Hematopoietic multipotent progenitor cell (in vitro differentiated cells): ENCODE measurements at regions not wholly inside any gene's neighbourhood (a gene's known extent, or its start where the extent isn't known, plus 50 kb on each side); places are given as distances from the start of the nearest gene placed in this dataset.
"Not testable (repeated sequence)": the region's sequence is repeated elsewhere in the genome, so short reads cannot be mapped to it uniquely, and the experiment has no call there.

Experiments used
- DNase-seq, 3 donors: peaks; one replicate each; pipeline ENCODE4 v3.0.0-alpha.2; 2011 to 2015; ENCODE audit warnings: low read depth in 2 of 3, low spot score in 2 of 3

DNA sequence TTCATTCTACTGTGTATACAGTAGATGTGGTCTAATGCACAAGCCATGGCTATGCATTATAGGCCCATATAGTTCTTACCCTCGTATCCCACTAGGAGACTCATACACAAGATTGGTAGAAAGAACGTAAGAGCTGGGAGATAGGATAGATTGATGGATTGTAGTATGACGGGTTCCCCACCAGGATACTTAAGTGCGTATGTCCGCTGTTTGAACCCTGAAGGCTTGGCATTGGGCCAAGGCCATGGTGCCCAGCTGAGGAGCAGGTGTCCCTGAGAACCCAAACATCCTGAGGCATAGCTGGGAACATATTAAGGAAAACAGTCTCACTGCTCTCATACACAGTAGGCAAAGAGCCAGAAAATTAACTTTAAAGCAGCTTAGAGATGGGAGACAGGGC lies 617.5 kb upstream of the KLF12 start:
- DNase-seq: no peak

DNA sequence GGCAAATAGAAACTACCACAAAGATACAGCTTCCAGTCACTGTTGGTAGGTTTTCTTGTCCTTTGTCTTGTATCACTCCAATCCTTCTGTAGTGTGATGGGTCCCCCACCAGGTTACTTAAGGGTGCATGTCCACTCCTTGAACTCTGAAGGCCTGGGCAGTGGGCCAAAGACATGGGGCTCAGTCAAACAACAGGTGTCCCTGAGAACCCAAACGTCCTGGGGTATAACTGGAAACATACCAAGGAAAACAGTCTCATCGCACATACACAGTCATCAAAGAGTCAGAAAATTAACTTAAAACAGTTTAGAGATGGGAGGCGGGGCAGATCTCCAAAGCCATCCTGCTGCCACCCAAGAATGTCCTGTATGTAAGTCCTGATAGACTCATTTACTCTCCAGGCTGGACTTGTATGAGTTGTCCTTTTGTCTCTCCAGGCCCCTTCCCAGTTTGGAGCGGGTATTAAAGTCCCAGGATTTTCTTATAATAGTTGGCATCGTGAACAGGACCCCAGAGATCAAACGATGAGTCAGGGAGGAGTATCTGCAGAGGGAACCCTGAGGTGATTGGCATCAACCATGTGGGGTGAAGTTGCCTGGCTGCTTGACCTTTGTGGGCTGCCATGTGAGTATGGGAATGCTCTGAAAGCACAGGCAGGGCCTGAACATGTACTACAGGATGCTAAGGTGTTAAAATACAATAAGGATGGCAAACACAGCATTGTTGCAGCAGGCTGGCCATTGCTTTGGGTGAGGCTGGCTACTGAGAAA lies 613.2 kb upstream of the KLF12 start:
- DNase-seq: no peak

DNA sequence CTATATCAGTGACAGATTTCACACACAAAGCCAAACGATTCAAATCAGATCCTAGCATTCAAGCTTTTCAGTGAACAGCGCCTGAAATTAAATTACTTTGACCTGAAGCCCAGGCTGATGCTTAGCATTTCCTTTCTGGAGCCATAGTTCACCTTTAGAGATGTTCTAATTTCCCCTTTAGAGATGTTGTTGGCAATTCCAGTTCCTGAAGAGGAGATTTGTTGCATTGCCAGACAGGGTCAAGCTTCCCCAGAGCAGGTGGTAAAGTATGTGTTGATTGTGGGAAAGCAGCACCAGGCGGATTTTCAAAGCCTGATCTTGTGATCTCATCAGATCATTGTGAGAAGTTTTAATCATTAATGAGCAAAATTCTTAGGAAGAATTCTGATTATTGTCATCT lies 609.8 kb upstream of the KLF12 start:
- DNase-seq: no peak

DNA sequence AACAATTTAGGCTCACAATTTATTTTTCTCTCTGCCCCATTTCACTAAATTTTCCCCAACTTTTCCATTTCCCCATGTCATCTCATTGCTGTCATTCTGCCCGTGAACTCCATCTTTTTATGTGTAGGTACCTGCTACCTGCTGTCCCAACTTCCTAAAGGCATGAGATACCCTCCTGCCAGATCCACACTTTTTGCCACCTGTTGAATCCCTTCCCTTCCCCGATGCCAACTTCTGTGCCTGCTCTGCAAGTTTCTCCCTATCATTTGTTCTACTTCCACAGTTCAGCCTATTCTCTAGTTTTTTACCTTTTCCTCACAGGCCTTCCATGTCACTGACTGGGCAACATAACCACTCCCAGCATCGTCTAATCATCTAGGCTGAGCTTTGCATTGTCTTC lies 607.5 kb upstream of the KLF12 start:
- no peak for DNase-seq

DNA sequence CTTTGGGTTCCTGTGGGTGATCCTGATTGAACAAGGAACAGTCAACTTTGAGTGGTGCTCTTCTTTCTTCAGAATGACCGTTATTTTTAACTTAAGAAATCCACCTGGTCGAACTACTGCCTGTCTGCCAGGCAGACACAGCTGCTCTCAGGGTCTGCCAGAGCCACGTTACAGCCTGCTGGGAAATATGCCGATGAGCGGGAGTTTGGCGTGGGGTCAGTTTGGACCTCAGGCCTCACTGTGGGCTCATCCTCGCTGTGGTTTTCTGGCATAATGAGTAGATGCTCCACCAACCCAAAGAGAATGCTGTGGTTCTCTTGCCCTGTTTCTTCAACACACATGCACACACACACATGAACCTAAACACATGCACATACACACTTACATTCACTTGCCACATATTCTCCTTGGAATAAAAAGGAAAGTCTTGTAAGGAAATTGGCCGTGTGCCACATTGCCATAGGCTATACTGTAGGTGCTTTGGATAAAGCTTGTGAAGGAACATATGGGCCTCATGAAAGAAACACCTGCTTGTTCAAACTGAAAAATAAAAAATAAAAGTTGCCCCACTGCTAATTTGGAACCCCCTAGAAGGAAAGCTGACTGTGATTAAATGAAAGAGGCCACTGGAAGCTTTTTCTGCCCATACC lies 598.7 kb upstream of the KLF12 start:
- DNase-seq: no peak

DNA sequence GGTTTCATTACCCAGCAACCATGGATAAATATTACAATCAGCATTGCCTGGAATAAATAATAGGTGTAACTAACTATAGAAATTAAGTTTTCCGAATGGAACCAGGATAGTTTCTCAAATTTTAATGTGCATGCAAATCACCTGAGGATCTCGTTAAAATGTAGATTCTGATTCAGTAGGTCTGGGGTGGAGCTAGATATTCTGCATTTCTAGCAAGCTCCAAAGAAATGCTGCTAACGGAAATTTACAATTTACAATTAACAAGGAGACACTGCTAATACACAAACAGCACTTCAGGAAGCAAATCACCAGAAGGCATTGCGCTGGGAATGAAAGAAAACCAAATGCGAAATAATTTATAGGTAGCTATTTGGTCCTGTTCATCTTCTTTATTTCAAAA lies 597.5 kb upstream of the KLF12 start:
- DNase-seq: no peak

DNA sequence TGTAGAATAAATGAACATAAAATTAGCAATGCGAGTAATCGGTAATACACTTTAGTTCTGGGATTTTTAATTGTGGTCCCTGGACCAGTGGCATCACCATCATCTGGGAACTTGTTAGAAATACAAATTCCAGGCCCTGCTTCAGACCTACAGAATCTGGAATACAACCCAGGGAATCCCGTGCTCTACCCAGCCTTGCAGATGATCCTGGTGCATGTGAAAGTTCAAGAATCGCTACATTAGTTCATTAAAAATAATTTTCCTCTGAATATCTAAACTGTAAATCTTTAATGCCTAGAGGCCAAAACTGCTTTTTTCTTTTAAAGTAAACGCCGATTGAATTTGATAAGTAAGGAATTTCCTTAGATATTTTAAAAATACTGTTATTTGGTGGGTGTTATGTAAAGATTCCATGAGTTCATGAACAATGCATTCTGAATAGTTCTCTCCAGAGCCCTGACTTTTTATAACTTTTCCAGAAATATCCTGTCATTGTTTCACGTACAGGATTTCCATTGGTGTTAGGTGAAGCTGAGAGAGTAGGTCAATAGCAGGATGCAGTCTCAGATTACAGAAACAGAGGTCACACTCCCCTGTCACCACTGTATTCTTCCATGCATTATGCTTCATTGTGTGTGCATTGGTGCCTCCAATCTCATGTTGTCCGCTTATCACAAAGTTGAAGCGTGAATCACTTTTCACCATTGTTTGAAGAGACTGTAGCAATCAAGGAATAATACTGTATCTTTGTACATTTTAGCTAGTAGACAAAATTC lies 596.5 kb upstream of the KLF12 start:
- DNase-seq: no peak

DNA sequence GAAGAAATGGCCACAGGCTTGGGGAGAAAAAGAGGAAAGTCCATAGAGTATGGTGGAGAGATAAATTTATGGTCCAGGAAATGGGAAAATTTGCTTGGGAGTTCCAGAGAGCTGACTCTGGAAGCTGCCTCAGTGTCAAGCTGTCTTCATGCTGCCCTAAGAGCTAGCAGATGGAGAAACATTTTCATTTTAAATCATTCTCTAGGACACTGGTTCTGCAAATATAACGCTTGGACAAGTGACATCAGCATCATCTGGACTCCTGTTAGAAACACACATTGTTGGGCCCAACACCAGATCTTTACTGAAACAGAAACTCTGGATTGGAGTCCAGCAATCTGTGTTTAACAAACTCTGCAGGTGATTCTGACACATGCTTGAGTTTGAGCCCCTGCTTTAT lies 592.0 kb upstream of the KLF12 start:
- no peak for DNase-seq

DNA sequence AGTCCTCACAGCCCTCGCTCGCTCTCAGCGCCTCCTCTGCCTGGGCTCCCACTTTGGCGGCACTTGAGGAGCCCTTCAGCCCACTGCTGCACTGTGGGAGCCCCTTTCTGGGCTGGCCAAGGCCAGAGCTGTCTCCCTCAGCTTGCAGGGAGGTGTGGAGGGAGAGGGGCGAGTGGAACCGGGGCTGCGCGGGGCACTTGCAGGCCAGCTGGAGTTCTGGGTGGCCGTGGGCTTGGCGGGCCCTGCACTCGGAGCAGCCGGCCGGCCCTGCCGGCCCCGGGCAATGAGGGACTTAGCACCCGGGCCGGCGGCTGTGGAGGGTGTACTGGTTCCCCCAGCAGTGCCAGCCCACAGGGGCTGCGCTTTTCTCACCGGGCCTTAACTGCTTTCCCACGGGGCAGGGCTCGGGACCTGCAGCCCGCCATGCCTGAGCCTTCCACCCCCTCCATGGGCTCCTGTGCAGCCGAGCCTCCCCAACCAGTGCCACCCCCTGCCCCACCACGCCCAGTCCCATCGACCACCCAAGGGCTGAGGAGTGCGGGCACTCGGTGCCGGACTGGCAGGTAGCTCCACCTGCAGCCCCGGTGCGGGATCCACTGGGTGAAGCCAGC lies 584.1 kb upstream of the KLF12 start:
- not testable (repeated sequence) for DNase-seq

DNA sequence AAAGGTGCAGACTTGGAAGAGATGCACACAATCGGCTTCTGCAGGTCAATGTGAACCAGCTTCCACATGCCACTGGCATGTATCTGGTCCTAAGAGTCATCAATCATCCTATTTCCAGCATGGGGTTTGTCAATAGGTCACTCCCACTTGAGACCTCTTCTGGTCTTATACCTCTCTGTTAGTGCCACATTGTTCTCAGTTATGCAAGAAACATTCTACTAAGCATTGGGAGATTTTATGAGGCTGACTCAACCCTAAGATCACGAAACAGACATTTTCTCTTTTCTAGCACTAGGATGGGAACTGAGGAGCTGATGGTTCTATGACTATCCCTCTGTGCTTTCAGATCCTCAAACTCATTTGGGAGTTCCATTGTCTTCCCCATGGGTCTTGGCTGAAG lies 581.5 kb upstream of the KLF12 start:
- no peak for DNase-seq

DNA sequence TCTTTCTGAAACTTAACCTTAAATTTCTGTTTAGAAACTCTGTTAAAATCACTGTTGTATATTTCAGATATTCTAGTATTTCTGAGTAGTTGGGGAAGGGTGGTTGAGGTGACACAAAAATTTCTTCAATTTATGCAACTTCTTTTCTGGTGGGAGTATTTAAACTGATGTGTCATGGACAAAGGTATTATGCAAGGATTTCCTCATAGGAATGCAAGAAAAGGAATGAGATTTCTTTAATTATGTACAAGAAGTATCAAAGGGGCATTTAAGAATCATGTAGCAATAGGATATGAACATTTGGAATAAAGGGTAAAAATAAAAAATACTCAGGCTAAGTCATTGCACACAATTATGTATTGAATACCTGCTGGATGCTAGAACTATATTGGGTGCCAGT lies 575.8 kb upstream of the KLF12 start:
- DNase-seq: no peak

DNA sequence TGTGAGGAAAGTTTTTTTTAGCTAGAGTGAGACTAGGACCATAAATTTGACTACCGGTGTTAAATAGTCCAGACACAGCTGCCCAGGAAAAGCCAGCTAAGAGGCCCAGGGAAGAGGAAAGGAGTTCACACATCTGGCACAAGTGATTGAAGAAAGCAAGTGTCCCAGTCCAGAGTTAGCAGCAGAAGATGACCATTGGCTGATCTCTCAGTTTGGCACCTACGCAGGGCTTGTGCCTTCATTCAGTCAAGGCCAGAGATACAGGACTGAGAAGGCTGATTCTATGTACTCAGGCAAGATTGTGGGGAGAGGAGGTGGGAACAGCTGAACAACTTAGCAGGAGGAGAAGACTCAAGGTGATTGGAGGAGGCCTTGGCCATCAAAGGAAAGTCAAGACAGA lies 575.0 kb upstream of the KLF12 start:
- no peak for DNase-seq

DNA sequence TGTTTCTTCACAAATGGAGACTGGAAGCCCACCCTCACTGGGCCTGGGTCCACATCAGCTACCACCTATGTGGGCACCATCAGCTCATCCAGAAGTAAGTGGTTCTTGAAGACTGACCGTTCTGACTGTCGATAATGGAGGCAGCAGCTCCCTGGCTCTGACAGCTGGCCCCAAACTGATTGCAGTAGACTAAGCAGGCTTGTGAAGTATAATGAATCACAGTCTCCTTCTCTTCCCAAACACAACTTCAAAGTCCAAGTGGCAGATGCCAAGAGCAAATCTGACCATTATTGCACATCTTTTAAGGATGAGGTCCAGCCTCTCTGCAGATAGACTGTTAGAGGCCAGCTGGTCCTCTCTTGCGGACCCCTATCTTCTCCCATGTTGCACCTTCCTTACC lies 574.4 kb upstream of the KLF12 start:
- DNase-seq: no peak

DNA sequence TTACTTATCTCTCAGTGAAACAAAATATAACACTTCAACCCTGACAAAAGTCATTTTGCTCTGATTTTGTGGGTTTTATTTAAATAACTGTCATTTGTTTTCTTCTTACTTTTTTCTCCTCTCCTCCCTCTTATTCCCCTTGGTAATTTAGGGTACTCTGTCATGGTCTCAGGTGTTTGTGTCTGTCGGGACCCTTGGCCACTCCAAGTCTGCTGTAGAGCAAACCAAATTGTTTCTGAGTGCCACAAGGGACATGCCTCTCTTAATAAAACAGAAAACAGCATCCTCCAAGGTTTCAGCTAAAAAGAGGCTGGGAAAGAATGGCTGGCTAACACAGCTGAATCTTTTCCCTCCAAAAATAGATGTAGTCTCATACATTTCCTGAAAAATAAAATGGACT lies 573.1 kb upstream of the KLF12 start:
- DNase-seq: no peak

DNA sequence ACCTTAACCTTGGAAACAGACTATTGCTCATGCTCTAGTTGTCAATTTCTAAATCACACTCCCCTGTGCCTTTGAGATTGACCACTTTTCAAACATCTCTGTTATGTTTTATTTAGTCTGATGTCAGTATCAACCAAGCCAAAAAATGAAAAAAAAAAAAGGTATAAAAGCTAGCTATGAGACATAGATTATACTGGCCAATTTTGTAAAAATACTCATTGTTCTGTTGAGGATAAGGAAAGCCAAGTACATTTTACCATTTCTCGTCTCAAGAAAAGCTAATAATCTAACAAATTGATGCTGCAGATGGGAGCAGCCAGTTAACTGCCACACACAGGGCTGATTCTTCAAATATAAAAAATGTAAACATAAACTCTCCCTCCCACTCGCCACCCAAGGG lies 572.6 kb upstream of the KLF12 start:
- no peak for DNase-seq

DNA sequence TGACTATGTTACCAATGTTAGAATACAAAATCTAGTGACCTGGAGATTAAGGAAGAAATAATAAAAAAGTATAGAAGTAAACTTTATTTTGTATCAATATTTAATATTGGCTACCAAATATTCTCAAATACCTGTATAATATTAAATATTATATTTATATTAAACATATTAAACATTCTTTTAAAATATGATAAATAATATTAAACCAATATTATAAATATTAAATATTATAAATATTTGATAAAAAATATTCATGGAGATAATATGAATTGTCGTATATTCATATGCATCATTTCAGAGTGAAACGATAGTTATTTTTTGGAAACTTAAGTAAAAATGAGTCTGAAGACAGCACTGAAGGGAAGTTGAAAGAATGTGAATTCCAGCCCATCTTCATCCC lies 571.2 kb upstream of the KLF12 start:
- DNase-seq: no peak

DNA sequence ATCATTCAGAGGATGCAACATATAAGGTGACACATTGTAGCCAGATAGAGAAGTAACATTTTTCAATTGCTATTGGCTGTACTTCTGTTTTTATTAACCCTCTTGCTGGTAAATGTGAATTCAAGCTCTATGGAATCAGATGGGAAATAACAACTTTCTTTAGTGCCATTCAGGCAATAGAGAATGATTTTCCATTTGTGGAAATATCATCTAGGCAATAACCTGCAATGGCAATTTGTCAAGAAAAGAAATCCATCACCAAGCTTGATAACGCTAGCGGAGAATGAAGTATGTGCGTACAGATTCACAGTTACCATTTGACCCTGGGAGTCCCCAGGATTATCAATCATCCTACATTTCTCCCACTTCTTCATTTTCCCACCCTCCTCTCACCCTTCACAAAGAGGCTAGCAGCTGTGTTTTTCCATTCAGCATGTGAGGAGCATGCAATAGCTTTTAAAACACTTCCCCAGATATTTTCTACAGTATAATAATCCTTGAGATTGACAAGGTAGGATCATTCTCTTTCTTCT lies 569.7 kb upstream of the KLF12 start:
- no peak for DNase-seq

DNA sequence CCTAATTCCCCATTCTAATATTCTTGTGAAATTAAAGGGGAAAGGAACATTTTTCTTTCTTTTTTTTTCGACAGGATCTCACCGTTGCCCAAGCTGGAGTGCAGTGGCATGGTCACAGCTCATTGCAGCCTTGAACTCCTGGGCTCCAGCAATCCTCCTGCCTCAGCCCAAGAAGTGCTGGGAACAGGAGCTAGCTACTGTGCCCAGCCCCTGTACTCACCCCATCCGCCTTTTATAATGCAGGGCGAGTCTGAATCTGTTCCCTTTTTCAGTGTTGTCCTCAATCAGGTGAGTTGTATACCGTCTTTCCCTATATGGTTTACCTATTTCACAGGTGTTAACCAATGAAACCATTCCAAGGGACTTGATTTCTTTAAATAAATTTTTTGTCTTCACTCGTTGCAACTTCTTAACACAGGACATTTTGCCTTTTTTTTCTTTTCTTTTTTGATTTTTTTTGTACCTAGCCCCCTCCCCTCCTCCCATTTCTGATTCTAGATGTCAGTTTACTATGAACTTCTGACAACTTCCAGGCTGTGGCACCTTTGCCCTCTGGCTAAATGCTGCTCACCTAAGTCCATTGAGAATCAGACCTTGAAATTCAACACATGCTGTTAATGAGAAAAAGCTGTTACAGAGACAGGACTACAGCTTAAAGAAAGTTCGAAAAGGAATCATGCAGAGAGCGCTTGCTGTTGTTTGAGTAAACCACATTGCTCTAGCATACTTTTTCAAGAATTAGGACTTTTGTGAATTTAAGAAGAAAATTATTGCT lies 562.1 kb upstream of the KLF12 start:
- DNase-seq: no peak

DNA sequence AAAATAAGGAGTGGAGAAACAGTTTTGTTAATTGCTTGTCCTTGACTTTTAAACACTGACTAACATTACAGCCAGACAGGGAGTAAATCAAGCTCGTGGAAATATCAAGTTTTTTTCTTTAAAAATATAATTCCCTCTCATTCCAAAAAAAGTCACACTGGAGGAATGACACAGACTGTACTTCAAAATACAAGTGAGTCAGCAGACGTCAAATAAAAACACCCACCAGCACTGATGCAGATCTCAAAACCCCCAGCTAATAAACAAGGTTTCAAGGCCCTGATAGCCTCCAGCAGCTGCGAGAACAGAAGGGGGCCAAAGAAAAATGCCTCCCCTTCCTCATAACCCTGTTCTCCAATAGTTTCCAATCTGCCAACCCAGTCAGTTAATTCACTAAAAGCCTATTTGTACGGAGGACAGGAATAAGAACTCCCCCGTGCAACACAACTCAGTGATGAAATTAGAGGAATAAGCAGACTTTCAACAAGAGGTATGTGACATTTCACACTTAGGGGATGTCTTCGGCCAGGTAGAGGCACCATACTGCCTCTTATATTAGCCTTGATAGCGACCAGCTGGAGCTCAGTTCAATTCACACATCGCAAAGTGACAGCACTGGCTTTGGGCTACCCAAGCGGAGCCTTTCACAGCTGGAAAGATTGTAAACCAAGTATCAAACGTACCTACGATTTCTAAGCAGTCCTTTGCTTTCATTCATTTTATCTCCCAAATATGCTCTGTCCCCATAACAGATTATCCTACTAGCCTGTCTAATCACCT lies 561.0 kb upstream of the KLF12 start:
- no peak for DNase-seq
